ENCODE measurements at regions not wholly inside any gene's neighbourhood (a gene's known extent, or its start where the extent isn't known, plus 50 kb on each side); places are given as distances from the start of the nearest gene placed in this dataset.

GRCh38 chr16:50960517-50961202 is 190.4 kb downstream of the SALL1 start:
- no peaks in the 10 kb centered on the region for H3K9me3 ChIP-seq (ENCODE audit: low read length)
- Mint-ChIP-seq H3K27me3 (peaks cover 0 to 5% of the 10 kb centered on the region in 2 donors), H3K9me3 (no peaks in the 10 kb centered on the region), H3K36me3 (no peaks in the 10 kb centered on the region), H3K27ac (no peak overlapping the region), H3K4me3 (no peak overlapping the region), H3K4me1 (no peaks in the 10 kb centered on the region)
- H3K4me1 ChIP-seq (ENCODE audit: insufficient read depth, low read length) = no peaks in the 10 kb centered on the region
- POLR2A ChIA-PET = no interaction called here
- no peak overlapping the region for H3K4me3 ChIP-seq (ENCODE audit: low read length)
- CTCF ChIA-PET = no interaction called here
- DNase-seq = no peak
- H3K36me3 ChIP-seq (ENCODE audit: insufficient read depth, low read length) = no peaks in the 10 kb centered on the region
- H3K27ac ChIP-seq (ENCODE audit: low read depth, low read length) = no peak overlapping the region
- H3K27me3 ChIP-seq (ENCODE audit: insufficient read depth, low read length, poor library complexity, severe bottlenecking) = no peaks in the 10 kb centered on the region

GRCh38 chr16:50957056-50957455 is 194.0 kb downstream of the SALL1 start:
- Histone ChIP-seq H3K4me1 (ENCODE audit: insufficient read depth, low read length) (no peaks in the 10 kb centered on the region), H3K27ac (ENCODE audit: low read depth, low read length) (no peak overlapping the region), H3K36me3 (ENCODE audit: insufficient read depth, low read length) (no peaks in the 10 kb centered on the region), H3K9me3 (ENCODE audit: low read length) (no peaks in the 10 kb centered on the region), H3K4me3 (ENCODE audit: low read length) (no peak overlapping the region), H3K27me3 (ENCODE audit: insufficient read depth, low read length, poor library complexity, severe bottlenecking) (no peaks in the 10 kb centered on the region)
- Mint-ChIP-seq H3K9me3 (no peaks in the 10 kb centered on the region), H3K27me3 (peaks cover 0 to 15% of the 10 kb centered on the region in 2 donors), H3K27ac (no peak overlapping the region), H3K36me3 (no peaks in the 10 kb centered on the region), H3K4me1 (no peaks in the 10 kb centered on the region), H3K4me3 (no peak overlapping the region)
- ChIA-PET CTCF (no interaction called here), POLR2A (no interaction called here)
- no peak for DNase-seq

DNA sequence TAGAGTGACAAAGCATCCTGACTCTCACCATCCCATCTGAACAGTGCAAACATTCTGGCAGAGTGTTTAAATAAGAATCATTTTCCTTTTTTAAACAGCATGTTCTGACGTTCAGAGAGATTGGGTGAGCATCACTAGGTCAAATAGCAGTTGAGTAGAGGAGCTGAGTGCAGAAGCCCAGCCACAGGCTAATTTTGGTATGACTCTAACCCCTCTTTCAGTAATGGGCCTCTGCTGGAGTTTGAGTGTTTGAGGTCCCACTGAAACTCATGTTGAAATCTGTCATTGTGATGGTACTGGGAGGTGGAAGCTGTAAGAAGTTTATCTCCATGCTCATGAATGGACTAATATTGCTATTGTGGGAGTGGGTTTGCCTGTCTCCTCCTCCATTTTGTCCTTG is 194.4 kb downstream of the SALL1 start:
- H3K27me3 ChIP-seq (ENCODE audit: insufficient read depth, low read length, poor library complexity, severe bottlenecking) = no peaks in the 10 kb centered on the region
- Mint-ChIP-seq H3K4me3 (no peak overlapping the region), H3K4me1 (no peaks in the 10 kb centered on the region), H3K36me3 (no peaks in the 10 kb centered on the region), H3K27ac (no peak overlapping the region), H3K9me3 (no peaks in the 10 kb centered on the region), H3K27me3 (peaks cover 0 to 15% of the 10 kb centered on the region in 2 donors)
- CTCF ChIA-PET = no interaction called here
- no peaks in the 10 kb centered on the region for H3K36me3 ChIP-seq (ENCODE audit: insufficient read depth, low read length)
- H3K9me3 ChIP-seq (ENCODE audit: low read length) = no peaks in the 10 kb centered on the region
- H3K4me3 ChIP-seq (ENCODE audit: low read length) = no peak overlapping the region
- no peak overlapping the region for H3K27ac ChIP-seq (ENCODE audit: low read depth, low read length)
- no peaks in the 10 kb centered on the region for H3K4me1 ChIP-seq (ENCODE audit: insufficient read depth, low read length)
- no peak for DNase-seq
- POLR2A ChIA-PET = no interaction called here

DNA sequence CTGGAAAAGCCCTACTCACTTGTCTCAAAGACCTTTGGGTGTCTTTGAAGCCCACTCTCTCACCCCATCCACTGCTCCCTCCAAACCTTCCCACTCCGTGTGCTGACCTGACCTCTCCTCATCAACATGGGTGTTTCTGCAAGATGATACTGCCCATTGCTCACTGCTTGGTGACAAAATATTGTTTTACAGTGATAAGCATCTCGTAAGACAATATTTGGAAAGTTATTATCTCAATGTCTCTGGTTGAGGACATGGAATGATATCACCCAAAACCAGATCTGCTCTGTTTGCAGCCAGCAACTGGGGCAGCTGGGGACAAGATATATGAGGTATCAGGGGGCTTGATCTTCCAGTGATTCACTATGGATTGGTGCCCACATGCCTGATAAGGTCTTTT is 195.8 kb downstream of the SALL1 start:
- Histone ChIP-seq H3K4me3 (ENCODE audit: low read length) (no peak overlapping the region), H3K4me1 (ENCODE audit: insufficient read depth, low read length) (no peaks in the 10 kb centered on the region), H3K27ac (ENCODE audit: low read depth, low read length) (no peak overlapping the region), H3K36me3 (ENCODE audit: insufficient read depth, low read length) (no peaks in the 10 kb centered on the region), H3K9me3 (ENCODE audit: low read length) (no peaks in the 10 kb centered on the region), H3K27me3 (ENCODE audit: insufficient read depth, low read length, poor library complexity, severe bottlenecking) (no peaks in the 10 kb centered on the region)
- ChIA-PET CTCF (no interaction called here), POLR2A (no interaction called here)
- Mint-ChIP-seq H3K4me1 (no peaks in the 10 kb centered on the region), H3K9me3 (no peaks in the 10 kb centered on the region), H3K27ac (no peak overlapping the region), H3K36me3 (no peaks in the 10 kb centered on the region), H3K4me3 (no peak overlapping the region), H3K27me3 (peaks cover 0 to 15% of the 10 kb centered on the region in 2 donors)
- no peak for DNase-seq

GRCh38 chr16:50954469-50954868 is 196.6 kb downstream of the SALL1 start:
- no peaks in the 10 kb centered on the region for H3K4me1 Mint-ChIP-seq

GRCh38 chr16:50953290-50953689 is 197.8 kb downstream of the SALL1 start:
- Mint-ChIP-seq H3K4me3 (no peak overlapping the region), H3K27me3 (peaks cover 0 to 15% of the 10 kb centered on the region in 2 donors), H3K27ac (no peak overlapping the region), H3K9me3 (no peaks in the 10 kb centered on the region), H3K4me1 (no peaks in the 10 kb centered on the region), H3K36me3 (no peaks in the 10 kb centered on the region)
- Histone ChIP-seq H3K27ac (ENCODE audit: low read depth, low read length) (no peak overlapping the region), H3K27me3 (ENCODE audit: insufficient read depth, low read length, poor library complexity, severe bottlenecking) (no peaks in the 10 kb centered on the region), H3K36me3 (ENCODE audit: insufficient read depth, low read length) (no peaks in the 10 kb centered on the region), H3K4me3 (ENCODE audit: low read length) (no peak overlapping the region), H3K9me3 (ENCODE audit: low read length) (no peaks in the 10 kb centered on the region), H3K4me1 (ENCODE audit: insufficient read depth, low read length) (no peaks in the 10 kb centered on the region)
- CTCF ChIA-PET = no interaction called here
- POLR2A ChIA-PET = no interaction called here
- DNase-seq = no peak

More at GRCh38 chr16:50954469-50954868, 196.6 kb downstream of the SALL1 start:
- Histone ChIP-seq H3K27ac (ENCODE audit: low read depth, low read length) (no peak overlapping the region), H3K36me3 (ENCODE audit: insufficient read depth, low read length) (no peaks in the 10 kb centered on the region), H3K9me3 (ENCODE audit: low read length) (no peaks in the 10 kb centered on the region), H3K4me1 (ENCODE audit: insufficient read depth, low read length) (no peaks in the 10 kb centered on the region), H3K27me3 (ENCODE audit: insufficient read depth, low read length, poor library complexity, severe bottlenecking) (no peaks in the 10 kb centered on the region), H3K4me3 (ENCODE audit: low read length) (no peak overlapping the region)
- Mint-ChIP-seq H3K36me3 (no peaks in the 10 kb centered on the region), H3K9me3 (no peaks in the 10 kb centered on the region), H3K27ac (no peak overlapping the region), H3K4me3 (no peak overlapping the region), H3K27me3 (peaks cover 0 to 15% of the 10 kb centered on the region in 2 donors)
- ChIA-PET POLR2A (no interaction called here), CTCF (no interaction called here)
- no peak for DNase-seq

DNA sequence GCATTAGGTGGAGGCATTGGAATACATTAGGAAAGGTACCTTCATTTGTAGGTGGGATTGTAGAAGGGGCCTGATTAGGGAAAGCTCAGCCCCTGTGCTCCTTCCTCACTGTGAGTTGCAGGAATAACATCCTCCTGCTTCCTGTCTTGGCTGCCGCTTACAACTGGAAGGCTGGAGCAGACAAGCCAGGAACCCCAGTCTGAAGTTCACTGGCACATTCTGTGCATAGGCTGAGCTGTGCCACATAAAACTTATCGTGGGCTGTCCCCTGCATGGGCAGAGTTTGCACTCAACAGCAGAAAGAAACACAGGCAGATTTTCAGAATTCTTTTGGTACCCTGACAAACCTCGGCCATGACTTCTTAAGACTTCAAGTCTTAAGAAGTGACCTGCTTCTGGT is 200.1 kb downstream of the SALL1 start:
- no peaks in the 10 kb centered on the region for H3K36me3 Mint-ChIP-seq
- CTCF ChIA-PET = no interaction called here

GRCh38 chr16:50948268-50948930 is 202.7 kb downstream of the SALL1 start:
- H3K4me1 Mint-ChIP-seq = no peaks in the 10 kb centered on the region
- peaks cover 4 to 5% of the 10 kb centered on the region in 2 donors for H3K27me3 Mint-ChIP-seq
- no peaks in the 10 kb centered on the region for H3K36me3 ChIP-seq (ENCODE audit: insufficient read depth, low read length)
- H3K4me1 ChIP-seq (ENCODE audit: insufficient read depth, low read length) = no peaks in the 10 kb centered on the region
- ChIA-PET POLR2A (no interaction called here), CTCF (no interaction called here)
- H3K9me3 Mint-ChIP-seq = no peaks in the 10 kb centered on the region
- no peak overlapping the region for H3K4me3 ChIP-seq (ENCODE audit: low read length)
- no peak overlapping the region for H3K27ac ChIP-seq (ENCODE audit: low read depth, low read length)
- H3K4me3 Mint-ChIP-seq = no peak overlapping the region
- DNase-seq = no peak
- H3K27me3 ChIP-seq (ENCODE audit: insufficient read depth, low read length, poor library complexity, severe bottlenecking) = no peaks in the 10 kb centered on the region
- no peak overlapping the region for H3K27ac Mint-ChIP-seq
- no peaks in the 10 kb centered on the region for H3K36me3 Mint-ChIP-seq
- no peaks in the 10 kb centered on the region for H3K9me3 ChIP-seq (ENCODE audit: low read length)

More for the DNA sequence above, 200.1 kb downstream of the SALL1 start:
- Histone ChIP-seq H3K9me3 (ENCODE audit: low read length) (no peaks in the 10 kb centered on the region), H3K4me3 (ENCODE audit: low read length) (no peak overlapping the region), H3K27me3 (ENCODE audit: insufficient read depth, low read length, poor library complexity, severe bottlenecking) (no peaks in the 10 kb centered on the region), H3K4me1 (ENCODE audit: insufficient read depth, low read length) (no peaks in the 10 kb centered on the region), H3K27ac (ENCODE audit: low read depth, low read length) (no peak overlapping the region), H3K36me3 (ENCODE audit: insufficient read depth, low read length) (no peaks in the 10 kb centered on the region)
- no peak overlapping the region for H3K4me3 Mint-ChIP-seq
- H3K27ac Mint-ChIP-seq = no peak overlapping the region
- no peak for DNase-seq
- H3K27me3 Mint-ChIP-seq = peaks cover 4 to 15% of the 10 kb centered on the region in 2 donors
- POLR2A ChIA-PET = no interaction called here
- H3K9me3 Mint-ChIP-seq = no peaks in the 10 kb centered on the region
- no peaks in the 10 kb centered on the region for H3K4me1 Mint-ChIP-seq
